ENCODE measurements at regions not wholly inside any gene's neighbourhood (a gene's known extent, or its start where the extent isn't known, plus 50 kb on each side); places are given as distances from the start of the nearest gene placed in this dataset.

DNA sequence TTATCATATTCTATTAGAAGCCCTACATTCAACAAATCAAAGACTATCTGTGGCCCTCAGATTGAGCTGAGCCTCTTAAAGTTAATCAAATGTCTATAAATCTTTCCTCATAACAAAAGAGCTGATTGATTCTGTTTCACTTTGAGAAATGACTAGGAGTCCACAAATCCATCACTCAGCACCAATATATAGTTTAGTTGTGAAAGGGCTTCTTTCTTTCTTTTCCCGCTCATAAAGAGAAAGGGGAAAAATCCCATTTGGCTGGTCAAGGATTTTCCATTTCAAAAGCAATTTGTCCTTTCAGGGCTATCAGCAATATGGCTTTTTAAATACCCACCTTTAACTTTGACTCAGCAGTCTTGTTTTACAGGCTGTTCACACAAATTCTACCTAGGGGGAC is 408.5 kb upstream of the PCDH20 start:
- H4K20me1 ChIP-seq (ENCODE audit: insufficient read depth, low read length) = no peaks in the 10 kb centered on the region
- H3K27ac ChIP-seq (ENCODE audit: low read depth, low read length) = no peak overlapping the region
- no peaks in the 10 kb centered on the region for H3K4me1 ChIP-seq (ENCODE audit: insufficient read depth, low read length)
- no peak for DNase-seq (ENCODE audit: insufficient read length, low spot score, missing footprints)
- no peak overlapping the region for H3K4me2 ChIP-seq (ENCODE audit: insufficient read depth, low read length)
- H3K27me3 ChIP-seq (ENCODE audit: insufficient read depth, low read length) = no peaks in the 10 kb centered on the region
- H3K4me3 ChIP-seq (ENCODE audit: insufficient read depth, low read length) = no peak overlapping the region
- no peaks in the 10 kb centered on the region for H3K79me2 ChIP-seq (ENCODE audit: insufficient read depth, low read length)
- TF ChIP-seq CTCF (IDR thresholded peaks at IDR 0.05; ENCODE audit: extremely low read depth, low read depth, low read length) = no peak
- no peak overlapping the region for H2AFZ ChIP-seq (ENCODE audit: low read length)
- H3K36me3 ChIP-seq (ENCODE audit: insufficient read depth, low read length) = no peaks in the 10 kb centered on the region
- H3K9me3 ChIP-seq (ENCODE audit: low read depth, low read length) = no peaks in the 10 kb centered on the region

GRCh38 chr13:61812286-61812685 is 396.6 kb upstream of the PCDH20 start:
- no peak overlapping the region for H3K4me3 ChIP-seq (ENCODE audit: insufficient read depth, low read length)
- no peaks in the 10 kb centered on the region for H4K20me1 ChIP-seq (ENCODE audit: insufficient read depth, low read length)
- no peak for TF ChIP-seq CTCF (IDR thresholded peaks at IDR 0.05; ENCODE audit: extremely low read depth, low read depth, low read length)
- H3K27me3 ChIP-seq (ENCODE audit: insufficient read depth, low read length) = no peaks in the 10 kb centered on the region
- H3K36me3 ChIP-seq (ENCODE audit: insufficient read depth, low read length) = no peaks in the 10 kb centered on the region
- H3K27ac ChIP-seq (ENCODE audit: low read depth, low read length) = no peak overlapping the region
- H3K9me3 ChIP-seq (ENCODE audit: low read depth, low read length) = peaks cover 2% of the 10 kb centered on the region
- H3K4me2 ChIP-seq (ENCODE audit: insufficient read depth, low read length) = no peak overlapping the region
- H3K4me1 ChIP-seq (ENCODE audit: insufficient read depth, low read length) = no peaks in the 10 kb centered on the region
- H3K79me2 ChIP-seq (ENCODE audit: insufficient read depth, low read length) = no peaks in the 10 kb centered on the region
- no peak overlapping the region for H2AFZ ChIP-seq (ENCODE audit: low read length)
- peak; percentile 11 for DNase-seq (ENCODE audit: insufficient read length, low spot score, missing footprints)

DNA sequence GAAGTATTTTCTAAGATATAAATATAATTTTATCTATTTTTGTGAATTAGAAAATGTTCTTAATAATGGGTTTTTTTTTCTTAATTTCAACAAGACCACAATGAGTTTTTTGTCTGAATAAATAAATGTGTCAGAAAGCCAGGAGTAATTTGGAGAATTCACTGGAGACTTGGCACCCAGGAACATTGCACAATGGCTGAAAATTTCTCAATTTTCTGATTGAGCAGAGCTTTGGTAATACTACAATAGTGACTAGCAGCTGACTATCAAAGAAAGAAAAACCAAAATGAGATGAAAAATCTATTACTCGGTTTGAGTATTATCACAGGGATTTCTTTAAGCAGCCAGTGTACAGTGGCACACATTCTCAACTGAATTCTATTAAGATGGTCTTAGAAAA is 394.4 kb upstream of the PCDH20 start:
- no peaks in the 10 kb centered on the region for H3K36me3 ChIP-seq (ENCODE audit: insufficient read depth, low read length)
- H3K27ac ChIP-seq (ENCODE audit: low read depth, low read length) = no peak overlapping the region
- H4K20me1 ChIP-seq (ENCODE audit: insufficient read depth, low read length) = no peaks in the 10 kb centered on the region
- TF ChIP-seq CTCF (IDR thresholded peaks at IDR 0.05; ENCODE audit: extremely low read depth, low read depth, low read length) = no peak
- H2AFZ ChIP-seq (ENCODE audit: low read length) = no peak overlapping the region
- H3K27me3 ChIP-seq (ENCODE audit: insufficient read depth, low read length) = no peaks in the 10 kb centered on the region
- H3K4me2 ChIP-seq (ENCODE audit: insufficient read depth, low read length) = no peak overlapping the region
- H3K4me3 ChIP-seq (ENCODE audit: insufficient read depth, low read length) = no peak overlapping the region
- no peak for DNase-seq (ENCODE audit: insufficient read length, low spot score, missing footprints)
- H3K9me3 ChIP-seq (ENCODE audit: low read depth, low read length) = peaks cover 2% of the 10 kb centered on the region
- H3K4me1 ChIP-seq (ENCODE audit: insufficient read depth, low read length) = no peaks in the 10 kb centered on the region
- H3K79me2 ChIP-seq (ENCODE audit: insufficient read depth, low read length) = no peaks in the 10 kb centered on the region

- Histone ChIP-seq H3K4me2 (ENCODE audit: insufficient read depth, low read length) (no peak overlapping the region), H2AFZ (ENCODE audit: low read length) (no peak overlapping the region), H3K4me3 (ENCODE audit: insufficient read depth, low read length) (no peak overlapping the region), H3K27ac (ENCODE audit: low read depth, low read length) (no peak overlapping the region), H3K79me2 (ENCODE audit: insufficient read depth, low read length) (no peaks in the 10 kb centered on the region), H4K20me1 (ENCODE audit: insufficient read depth, low read length) (no peaks in the 10 kb centered on the region), H3K9me3 (ENCODE audit: low read depth, low read length) (peaks cover 2% of the 10 kb centered on the region), H3K36me3 (ENCODE audit: insufficient read depth, low read length) (no peaks in the 10 kb centered on the region), H3K27me3 (ENCODE audit: insufficient read depth, low read length) (no peaks in the 10 kb centered on the region), H3K4me1 (ENCODE audit: insufficient read depth, low read length) (no peaks in the 10 kb centered on the region)
- no peak for TF ChIP-seq CTCF (IDR thresholded peaks at IDR 0.05; ENCODE audit: extremely low read depth, low read depth, low read length)
- DNase-seq (ENCODE audit: insufficient read length, low spot score, missing footprints) = no peak
Measured at GRCh38 chr13:61797397-61797796, 381.7 kb upstream of the PCDH20 start.

Data from osteoblast (primary cell).